Heart left ventricle (tissue), 13 donors: ENCODE measurements at regions not wholly inside any gene's neighbourhood (a gene's known extent, or its start where the extent isn't known, plus 50 kb on each side); places are given as distances from the start of the nearest gene placed in this dataset.

Experiments used
- POLR2A ChIP-seq, 2 donors: fragments of 450-650 bp; IDR thresholded peaks; one replicate each; pipeline ENCODE4 v1.6.1; 2017; ENCODE audit warnings: antibody characterized with exemption in 2 of 2, mild to moderate bottlenecking in 2 of 2, moderate library complexity in 2 of 2
- TF ChIP-seq, protein P1 (sequence below), 12 donors: fragments of 200-600 bp; sonication (generic) in 4 of 12; IDR thresholded peaks; one replicate each; pipeline versions ENCODE4 v1.5.0 to v1.8.0; 2018 to 2022; ENCODE audit warnings: antibody characterized with exemption in 12 of 12, mild to moderate bottlenecking in 5 of 12
- donor health status: ischemic (EF 13 %, LVEDD 7.1; RV severe dilation, severe dysfunction).
- donor health status: DM: no; HTN: yes; CAD: no.
- donor health status: DM: no; HTN: no; CAD: no.
- donor health status: ischemic (EF 25% LVEDD 6.9; RV normal size, moderate dysfunction).
- donor health status: ischemic (EF 25% LVEDD 5.7; RV mildly dilated, moderate dysfunction).
- donor health status: ischemic (EF 35%, LVEDD 5.7; RV mildly dilated, moderate dysfunction).
- donor health status: nonischemic (EF 11% LVEDD 7.7; RV severe dilation, severe dysfunction).
- donor health status: DM: yes; HTN: yes; CAD: no.
- donor health status: PGD.
- donor health status: ischemic (EF 29% LVEDD 5.4; RV normal size, mild dysfunction).
- donor health status: nonischemic (EF 23%, LVEDD 6.1; RV moderate dilation, normal function).

DNA sequence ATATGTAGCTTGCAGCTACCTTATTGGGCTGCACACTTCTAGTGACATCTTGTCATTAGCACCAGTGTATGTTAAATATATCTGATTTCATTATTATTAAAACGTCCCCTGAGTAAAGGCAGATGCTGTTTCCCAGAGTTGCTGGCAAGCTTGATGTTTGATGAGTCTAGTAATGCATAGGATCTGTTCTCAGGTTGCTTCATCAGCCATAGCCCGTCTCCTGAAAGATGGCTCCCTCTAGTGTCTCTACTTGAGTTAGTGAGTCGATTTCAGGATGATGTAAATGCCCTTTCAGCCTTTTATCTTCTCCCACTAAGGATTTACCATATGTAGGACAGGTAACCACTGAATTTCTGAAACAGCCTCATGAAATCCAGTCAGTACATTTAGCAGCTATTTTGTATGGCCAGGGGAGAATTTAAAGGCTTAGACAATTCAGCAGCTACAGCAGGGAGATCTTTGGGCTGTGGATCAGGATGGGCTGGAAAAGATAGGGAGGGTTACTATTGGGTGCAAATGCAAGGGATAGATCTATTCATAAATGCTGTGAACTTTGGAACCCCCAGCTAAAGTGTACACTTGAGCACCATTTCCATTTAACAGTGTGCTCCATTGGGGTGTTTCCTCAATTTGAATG is 376.3 kb downstream of the CNTNAP4 start:
- TF ChIP-seq POLR2A (IDR thresholded peaks at IDR 0.05), result no peak
- TF ChIP-seq, protein P1, sequence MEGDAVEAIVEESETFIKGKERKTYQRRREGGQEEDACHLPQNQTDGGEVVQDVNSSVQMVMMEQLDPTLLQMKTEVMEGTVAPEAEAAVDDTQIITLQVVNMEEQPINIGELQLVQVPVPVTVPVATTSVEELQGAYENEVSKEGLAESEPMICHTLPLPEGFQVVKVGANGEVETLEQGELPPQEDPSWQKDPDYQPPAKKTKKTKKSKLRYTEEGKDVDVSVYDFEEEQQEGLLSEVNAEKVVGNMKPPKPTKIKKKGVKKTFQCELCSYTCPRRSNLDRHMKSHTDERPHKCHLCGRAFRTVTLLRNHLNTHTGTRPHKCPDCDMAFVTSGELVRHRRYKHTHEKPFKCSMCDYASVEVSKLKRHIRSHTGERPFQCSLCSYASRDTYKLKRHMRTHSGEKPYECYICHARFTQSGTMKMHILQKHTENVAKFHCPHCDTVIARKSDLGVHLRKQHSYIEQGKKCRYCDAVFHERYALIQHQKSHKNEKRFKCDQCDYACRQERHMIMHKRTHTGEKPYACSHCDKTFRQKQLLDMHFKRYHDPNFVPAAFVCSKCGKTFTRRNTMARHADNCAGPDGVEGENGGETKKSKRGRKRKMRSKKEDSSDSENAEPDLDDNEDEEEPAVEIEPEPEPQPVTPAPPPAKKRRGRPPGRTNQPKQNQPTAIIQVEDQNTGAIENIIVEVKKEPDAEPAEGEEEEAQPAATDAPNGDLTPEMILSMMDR (IDR thresholded peaks at IDR 0.05), result peak in 9 of 12 donors; percentile 28 to 52 (median 33)
